ENCODE measurements at regions not wholly inside any gene's neighbourhood (a gene's known extent, or its start where the extent isn't known, plus 50 kb on each side); places are given as distances from the start of the nearest gene placed in this dataset.

- peak in 1 of 3 experiments; percentile 33 for TF ChIP-seq CTCF (optimal IDR thresholded peaks at IDR 0.05 in 1 of 3, IDR thresholded peaks at IDR 0.05 in 1 of 3, conservative IDR thresholded peaks at IDR 0.05 in 1 of 3; ENCODE audit: extremely low read depth in 1 of 3, insufficient read depth in 2 of 3, low read length in 3 of 3)
- no peak for TF ChIP-seq EZH2 (IDR thresholded peaks at IDR 0.05; ENCODE audit: low read length)
These were observed 418.7 kb downstream of the GATA3 start for GRCh38 chr10:8473205-8473604.
